ENCODE measurements at regions not wholly inside any gene's neighbourhood (a gene's known extent, or its start where the extent isn't known, plus 50 kb on each side); places are given as distances from the start of the nearest gene placed in this dataset.

GRCh38 chr3:187832202-187832601 lies 86.9 kb upstream of the BCL6 start:
- peak overlapping the region in 1 of 2 donors; percentile 8 for H3K27ac Mint-ChIP-seq
- peaks cover 13% of the 10 kb centered on the region for H3K36me3 Mint-ChIP-seq
- no peak overlapping the region for H3K4me3 Mint-ChIP-seq
- peaks cover 38 to 47% of the 10 kb centered on the region in 2 donors for H3K4me1 Mint-ChIP-seq (ENCODE audit: low read depth in 2 of 2)
- DNase-seq (ENCODE audit: low spot score) (no peak), ATAC-seq (no peak)
- H3K27me3 Mint-ChIP-seq, result no peaks in the 10 kb centered on the region
- peaks cover 8% of the 10 kb centered on the region for H3K9me3 Mint-ChIP-seq

- Mint-ChIP-seq H3K36me3 (peaks cover 13% of the 10 kb centered on the region), H3K4me1 (ENCODE audit: low read depth in 2 of 2) (peaks cover 35 to 42% of the 10 kb centered on the region in 2 donors), H3K27ac (no peak overlapping the region), H3K9me3 (peaks cover 8% of the 10 kb centered on the region), H3K4me3 (no peak overlapping the region), H3K27me3 (peaks cover 0 to 3% of the 10 kb centered on the region in 2 donors)
- DNase-seq (ENCODE audit: low spot score) (no peak), ATAC-seq (no peak)
These were observed 88.1 kb upstream of the BCL6 start for GRCh38 chr3:187833375-187833774.

- peaks cover 13% of the 10 kb centered on the region for H3K36me3 Mint-ChIP-seq
- peaks cover 8% of the 10 kb centered on the region for H3K9me3 Mint-ChIP-seq
- peaks cover 29 to 35% of the 10 kb centered on the region in 2 donors for H3K4me1 Mint-ChIP-seq (ENCODE audit: low read depth in 2 of 2)
- H3K4me3 Mint-ChIP-seq, result no peak overlapping the region
- H3K27me3 Mint-ChIP-seq, result peaks cover 0 to 3% of the 10 kb centered on the region in 2 donors
- H3K27ac Mint-ChIP-seq, result no peak overlapping the region
- DNase-seq (ENCODE audit: low spot score) (no peak), ATAC-seq (no peak)
These were observed 88.7 kb upstream of the BCL6 start for GRCh38 chr3:187833799-187834578.

- peaks cover 0 to 3% of the 10 kb centered on the region in 2 donors for H3K27me3 Mint-ChIP-seq
- DNase-seq (ENCODE audit: low spot score) (no peak), ATAC-seq (no peak)
- H3K4me1 Mint-ChIP-seq (ENCODE audit: low read depth in 2 of 2), result peaks cover 12 to 14% of the 10 kb centered on the region in 2 donors
- peaks cover 8% of the 10 kb centered on the region for H3K9me3 Mint-ChIP-seq
- H3K4me3 Mint-ChIP-seq, result no peak overlapping the region
- H3K27ac Mint-ChIP-seq, result no peak overlapping the region
- peaks cover 13% of the 10 kb centered on the region for H3K36me3 Mint-ChIP-seq
These were observed 91.8 kb upstream of the BCL6 start for GRCh38 chr3:187836823-187837770.

GRCh38 chr3:187838016-187838540 lies 92.8 kb upstream of the BCL6 start:
- no peak overlapping the region for H3K27ac Mint-ChIP-seq
- DNase-seq (ENCODE audit: low spot score) (no peak), ATAC-seq (no peak)
- peaks cover 13% of the 10 kb centered on the region for H3K36me3 Mint-ChIP-seq
- peaks cover 0 to 3% of the 10 kb centered on the region in 2 donors for H3K27me3 Mint-ChIP-seq
- peaks cover 6 to 9% of the 10 kb centered on the region in 2 donors for H3K4me1 Mint-ChIP-seq (ENCODE audit: low read depth in 2 of 2)
- peaks cover 8% of the 10 kb centered on the region for H3K9me3 Mint-ChIP-seq
- H3K4me3 Mint-ChIP-seq, result no peak overlapping the region

GRCh38 chr3:187839422-187839821 lies 94.2 kb upstream of the BCL6 start:
- ATAC-seq (no peak), DNase-seq (ENCODE audit: low spot score) (no peak)
- no peak overlapping the region for H3K27ac Mint-ChIP-seq
- H3K36me3 Mint-ChIP-seq, result peaks cover 13% of the 10 kb centered on the region
- peaks cover 8% of the 10 kb centered on the region for H3K9me3 Mint-ChIP-seq
- H3K4me1 Mint-ChIP-seq (ENCODE audit: low read depth in 2 of 2), result peaks cover 6 to 12% of the 10 kb centered on the region in 2 donors
- no peak overlapping the region for H3K4me3 Mint-ChIP-seq
- H3K27me3 Mint-ChIP-seq, result peaks cover 0 to 3% of the 10 kb centered on the region in 2 donors

GRCh38 chr3:187840856-187841255 lies 95.6 kb upstream of the BCL6 start:
- H3K36me3 Mint-ChIP-seq, result no peaks in the 10 kb centered on the region
- ATAC-seq (no peak), DNase-seq (ENCODE audit: low spot score) (no peak)
- no peak overlapping the region for H3K27ac Mint-ChIP-seq
- no peak overlapping the region for H3K4me3 Mint-ChIP-seq
- H3K9me3 Mint-ChIP-seq, result no peaks in the 10 kb centered on the region
- H3K27me3 Mint-ChIP-seq, result peaks cover 0 to 3% of the 10 kb centered on the region in 2 donors
- H3K4me1 Mint-ChIP-seq (ENCODE audit: low read depth in 2 of 2), result peaks cover 0 to 7% of the 10 kb centered on the region in 2 donors

- ATAC-seq, result peak; percentile 43 to 66
- peaks cover 0 to 7% of the 10 kb centered on the region in 2 donors for H3K4me1 Mint-ChIP-seq (ENCODE audit: low read depth in 2 of 2)
- H3K36me3 Mint-ChIP-seq, result no peaks in the 10 kb centered on the region
These were observed 96.3 kb upstream of the BCL6 start for GRCh38 chr3:187841560-187841959.

GRCh38 chr3:187843654-187844053 lies 98.4 kb upstream of the BCL6 start:
- no peak for DNase-seq (ENCODE audit: low spot score)
- Mint-ChIP-seq H3K4me1 (ENCODE audit: low read depth in 2 of 2) (peaks cover 0 to 7% of the 10 kb centered on the region in 2 donors), H3K36me3 (no peaks in the 10 kb centered on the region), H3K4me3 (no peak overlapping the region), H3K27ac (peak overlapping the region in 1 of 2 donors; percentile 68), H3K9me3 (no peaks in the 10 kb centered on the region), H3K27me3 (no peaks in the 10 kb centered on the region)
- ATAC-seq, result no peak

More at GRCh38 chr3:187841560-187841959, 96.3 kb upstream of the BCL6 start:
- H3K27ac Mint-ChIP-seq, result no peak overlapping the region
- no peak for DNase-seq (ENCODE audit: low spot score)
- peaks cover 0 to 3% of the 10 kb centered on the region in 2 donors for H3K27me3 Mint-ChIP-seq
- no peak overlapping the region for H3K4me3 Mint-ChIP-seq
- H3K9me3 Mint-ChIP-seq, result no peaks in the 10 kb centered on the region

- no peaks in the 10 kb centered on the region for H3K9me3 Mint-ChIP-seq
- DNase-seq (ENCODE audit: low spot score), result no peak
- no peaks in the 10 kb centered on the region for H3K27me3 Mint-ChIP-seq
- H3K4me3 Mint-ChIP-seq, result no peak overlapping the region
- peaks cover 2 to 12% of the 10 kb centered on the region in 2 donors for H3K4me1 Mint-ChIP-seq (ENCODE audit: low read depth in 2 of 2)
- H3K27ac Mint-ChIP-seq, result no peak overlapping the region
- no peaks in the 10 kb centered on the region for H3K36me3 Mint-ChIP-seq
- no peak for ATAC-seq
These were observed 99.4 kb upstream of the BCL6 start for GRCh38 chr3:187844708-187845107.

- Mint-ChIP-seq H3K9me3 (no peaks in the 10 kb centered on the region), H3K27me3 (no peaks in the 10 kb centered on the region), H3K27ac (no peak overlapping the region), H3K4me3 (no peak overlapping the region), H3K36me3 (no peaks in the 10 kb centered on the region), H3K4me1 (ENCODE audit: low read depth in 2 of 2) (peaks cover 13 to 23% of the 10 kb centered on the region in 2 donors)
- ATAC-seq, result no peak
- no peak for DNase-seq (ENCODE audit: low spot score)
These were observed 100.6 kb upstream of the BCL6 start for GRCh38 chr3:187845826-187846225.

GRCh38 chr3:187848401-187848800 lies 103.1 kb upstream of the BCL6 start:
- H3K4me3 Mint-ChIP-seq, result no peak overlapping the region
- no peak overlapping the region for H3K27ac Mint-ChIP-seq
- no peak for DNase-seq (ENCODE audit: low spot score)
- no peaks in the 10 kb centered on the region for H3K36me3 Mint-ChIP-seq
- H3K27me3 Mint-ChIP-seq, result no peaks in the 10 kb centered on the region
- peaks cover 3% of the 10 kb centered on the region for H3K9me3 Mint-ChIP-seq
- no peak for ATAC-seq
- peaks cover 15 to 28% of the 10 kb centered on the region in 2 donors for H3K4me1 Mint-ChIP-seq (ENCODE audit: low read depth in 2 of 2)

- no peaks in the 10 kb centered on the region for H3K27me3 Mint-ChIP-seq
- DNase-seq (ENCODE audit: low spot score) (no peak), ATAC-seq (no peak)
- no peaks in the 10 kb centered on the region for H3K36me3 Mint-ChIP-seq
- no peak overlapping the region for H3K4me3 Mint-ChIP-seq
- peak overlapping the region; percentile 18 to 67 for H3K27ac Mint-ChIP-seq
- H3K9me3 Mint-ChIP-seq, result peaks cover 3% of the 10 kb centered on the region
- peaks cover 15 to 25% of the 10 kb centered on the region in 2 donors for H3K4me1 Mint-ChIP-seq (ENCODE audit: low read depth in 2 of 2)
These were observed 103.9 kb upstream of the BCL6 start for GRCh38 chr3:187849016-187849654.
